ENCODE measurements at regions not wholly inside any gene's neighbourhood (a gene's known extent, or its start where the extent isn't known, plus 50 kb on each side); places are given as distances from the start of the nearest gene placed in this dataset.

- TF ChIP-seq EZH2 (IDR thresholded peaks at IDR 0.05) (no peak), POLR2AphosphoS5 (IDR thresholded peaks at IDR 0.05; ENCODE audit: borderline replicate concordance, low read depth, low read length) (no peak)
Observed at GRCh38 chr17:5638596-5638995, 54.3 kb upstream of the NLRP1 start.

Data from SK-N-MC (cell line).